ENCODE measurements at regions not wholly inside any gene's neighbourhood (a gene's known extent, or its start where the extent isn't known, plus 50 kb on each side); places are given as distances from the start of the nearest gene placed in this dataset.

DNA sequence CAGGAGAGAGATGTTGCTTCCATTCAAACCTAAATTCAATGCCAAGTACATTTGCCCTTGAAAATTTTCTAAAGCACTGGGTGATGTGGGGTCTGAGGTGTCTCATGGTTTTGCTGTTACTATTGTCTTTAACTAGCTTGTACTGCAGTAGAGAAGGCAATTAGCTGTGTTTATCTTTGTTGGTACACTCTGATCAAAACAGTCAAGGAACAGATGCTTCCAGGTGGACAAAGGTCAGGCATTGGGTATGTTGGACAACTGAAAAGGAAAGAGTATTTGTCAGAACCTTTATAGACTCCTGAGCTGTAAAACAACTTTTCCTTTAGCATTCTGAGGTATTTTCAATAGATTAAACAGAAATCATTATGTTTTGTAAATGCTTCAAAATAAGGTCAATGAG, 2228.7 kb upstream of the WWC1 start:
- Histone ChIP-seq H2BK120ac (ENCODE audit: low read depth, low read length) (no peak overlapping the region), H3K4me1 (ENCODE audit: control insufficient read depth, insufficient read depth, low read depth, low read length) (no peaks in the 10 kb centered on the region), H3K27ac (ENCODE audit: low read length, poor library complexity, severe bottlenecking) (no peak overlapping the region), H2AK5ac (ENCODE audit: low read length, severe bottlenecking) (no peak overlapping the region), H2BK12ac (ENCODE audit: low read length in 2 of 2) (no peak overlapping the region), H4K8ac (ENCODE audit: low read length) (no peak overlapping the region), H2AFZ (ENCODE audit: low read depth, low read length) (no peak overlapping the region), H2BK15ac (ENCODE audit: low read depth, poor library complexity, severe bottlenecking) (no peak overlapping the region), H4K91ac (ENCODE audit: low read length) (no peak overlapping the region), H3K14ac (ENCODE audit: low read length in 2 of 2) (no peak overlapping the region), H3K4ac (ENCODE audit: low read depth in 1 of 2, low read length in 2 of 2) (no peak overlapping the region), H3K27me3 (ENCODE audit: control insufficient read depth in 1 of 2, insufficient read depth in 1 of 2, low read length in 2 of 2) (no peaks in the 10 kb centered on the region), H3K79me1 (replicated peaks; ENCODE audit: low read length, poor library complexity, severe bottlenecking) (no peaks in the 10 kb centered on the region), H3K9me3 (ENCODE audit: control insufficient read depth, low read length) (no peaks in the 10 kb centered on the region), H3K4me3 (ENCODE audit: insufficient read depth in 1 of 2, low read depth in 1 of 2, low read length in 2 of 2) (no peak overlapping the region), H2BK5ac (ENCODE audit: low read depth, low read length, poor library complexity, severe bottlenecking) (no peak overlapping the region), H3K18ac (ENCODE audit: low read depth in 1 of 2, low read length in 2 of 2) (no peak overlapping the region), H3K36me3 (ENCODE audit: control insufficient read depth in 1 of 2, insufficient read depth in 2 of 2, low read depth in 1 of 2, low read length in 2 of 2) (no peaks in the 10 kb centered on the region), H3K23ac (ENCODE audit: low read length in 2 of 2) (no peak overlapping the region), H3K9ac (ENCODE audit: low read length) (no peak overlapping the region), H3K4me2 (ENCODE audit: low read length, poor library complexity, severe bottlenecking) (no peak overlapping the region)
- peak; percentile 12 for DNase-seq

- Histone ChIP-seq H2BK120ac (ENCODE audit: low read depth, low read length) (no peak overlapping the region), H3K9me3 (ENCODE audit: control insufficient read depth, low read length) (no peaks in the 10 kb centered on the region), H2BK5ac (ENCODE audit: low read depth, low read length, poor library complexity, severe bottlenecking) (no peak overlapping the region), H2AFZ (ENCODE audit: low read depth, low read length) (no peak overlapping the region), H3K9ac (ENCODE audit: low read length) (no peak overlapping the region), H2AK5ac (ENCODE audit: low read length, severe bottlenecking) (no peak overlapping the region), H3K4me3 (ENCODE audit: insufficient read depth in 1 of 2, low read depth in 1 of 2, low read length in 2 of 2) (no peak overlapping the region), H3K4me1 (ENCODE audit: control insufficient read depth, insufficient read depth, low read depth, low read length) (no peaks in the 10 kb centered on the region), H3K79me1 (replicated peaks; ENCODE audit: low read length, poor library complexity, severe bottlenecking) (no peaks in the 10 kb centered on the region), H2BK15ac (ENCODE audit: low read depth, poor library complexity, severe bottlenecking) (no peak overlapping the region), H3K4ac (ENCODE audit: low read depth in 1 of 2, low read length in 2 of 2) (no peak overlapping the region), H3K36me3 (ENCODE audit: control insufficient read depth in 1 of 2, insufficient read depth in 2 of 2, low read depth in 1 of 2, low read length in 2 of 2) (no peaks in the 10 kb centered on the region), H4K91ac (ENCODE audit: low read length) (no peak overlapping the region), H4K8ac (ENCODE audit: low read length) (no peak overlapping the region), H3K14ac (ENCODE audit: low read length in 2 of 2) (no peak overlapping the region), H3K27ac (ENCODE audit: low read length, poor library complexity, severe bottlenecking) (no peak overlapping the region), H3K23ac (ENCODE audit: low read length in 2 of 2) (no peak overlapping the region), H3K18ac (ENCODE audit: low read depth in 1 of 2, low read length in 2 of 2) (no peak overlapping the region), H2BK12ac (ENCODE audit: low read length in 2 of 2) (no peak overlapping the region), H3K27me3 (ENCODE audit: control insufficient read depth in 1 of 2, insufficient read depth in 1 of 2, low read length in 2 of 2) (no peaks in the 10 kb centered on the region), H3K4me2 (ENCODE audit: low read length, poor library complexity, severe bottlenecking) (no peak overlapping the region)
- 17% methylated on average over 1 of the region's 1 CpG for WGBS
- peak; percentile 25 for DNase-seq
Observed at GRCh38 chr5:166063261-166063660, 2228.2 kb upstream of the WWC1 start.

GRCh38 chr5:166068547-166069335, 2222.7 kb upstream of the WWC1 start:
- Histone ChIP-seq H3K9me3 (ENCODE audit: control insufficient read depth, low read length) (no peaks in the 10 kb centered on the region), H3K14ac (ENCODE audit: low read length in 2 of 2) (no peak overlapping the region), H3K79me1 (replicated peaks; ENCODE audit: low read length, poor library complexity, severe bottlenecking) (no peaks in the 10 kb centered on the region), H3K36me3 (ENCODE audit: control insufficient read depth in 1 of 2, insufficient read depth in 2 of 2, low read depth in 1 of 2, low read length in 2 of 2) (no peaks in the 10 kb centered on the region), H2BK120ac (ENCODE audit: low read depth, low read length) (no peak overlapping the region), H3K18ac (ENCODE audit: low read depth in 1 of 2, low read length in 2 of 2) (no peak overlapping the region), H4K8ac (ENCODE audit: low read length) (no peak overlapping the region), H2BK5ac (ENCODE audit: low read depth, low read length, poor library complexity, severe bottlenecking) (no peak overlapping the region), H2AFZ (ENCODE audit: low read depth, low read length) (no peak overlapping the region), H4K91ac (ENCODE audit: low read length) (no peak overlapping the region), H3K4ac (ENCODE audit: low read depth in 1 of 2, low read length in 2 of 2) (no peak overlapping the region), H2AK5ac (ENCODE audit: low read length, severe bottlenecking) (no peak overlapping the region), H3K9ac (ENCODE audit: low read length) (no peak overlapping the region), H3K27me3 (ENCODE audit: control insufficient read depth in 1 of 2, insufficient read depth in 1 of 2, low read length in 2 of 2) (no peaks in the 10 kb centered on the region), H3K23ac (ENCODE audit: low read length in 2 of 2) (no peak overlapping the region), H3K4me1 (ENCODE audit: control insufficient read depth, insufficient read depth, low read depth, low read length) (no peaks in the 10 kb centered on the region), H3K4me2 (ENCODE audit: low read length, poor library complexity, severe bottlenecking) (no peak overlapping the region), H3K27ac (ENCODE audit: low read length, poor library complexity, severe bottlenecking) (no peak overlapping the region), H3K4me3 (ENCODE audit: insufficient read depth in 1 of 2, low read depth in 1 of 2, low read length in 2 of 2) (no peak overlapping the region), H2BK12ac (ENCODE audit: low read length in 2 of 2) (no peak overlapping the region), H2BK15ac (ENCODE audit: low read depth, poor library complexity, severe bottlenecking) (no peak overlapping the region)
- peak; percentile 63 for DNase-seq
- 78% methylated on average over 6 of the region's 9 CpGs for WGBS

DNA sequence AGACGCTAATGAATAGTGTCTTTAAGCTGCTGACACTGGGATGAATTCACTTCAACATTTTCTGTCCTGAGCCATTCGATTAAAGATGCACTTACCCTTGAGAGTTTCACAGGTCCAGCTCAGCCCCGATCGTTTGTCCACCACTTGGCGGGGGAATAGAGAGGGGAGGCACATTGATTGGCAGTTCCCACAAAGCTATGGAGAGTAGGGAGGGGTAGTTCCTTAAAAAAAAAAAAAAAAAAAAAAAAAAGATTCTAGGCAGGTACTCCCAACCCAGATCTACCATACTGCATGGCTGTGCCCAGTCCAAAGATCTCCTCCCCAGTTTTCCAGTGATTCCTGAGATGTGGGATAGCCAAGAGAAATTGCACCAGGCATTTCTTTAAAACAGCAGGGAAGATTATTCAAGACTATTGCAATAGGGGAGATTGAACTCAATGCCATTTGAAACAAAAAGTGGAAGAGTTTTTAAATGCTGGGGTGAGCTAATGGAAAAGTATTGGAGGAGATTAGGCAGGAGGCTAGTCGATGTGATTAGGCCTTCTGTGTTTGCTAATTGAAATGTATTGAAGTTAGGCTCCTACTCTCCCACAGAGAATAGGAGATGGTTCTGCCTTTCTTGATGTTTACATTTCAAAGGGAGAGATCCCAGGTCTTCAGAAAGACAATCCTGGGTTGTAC, 2217.4 kb upstream of the WWC1 start:
- Histone ChIP-seq H3K4me1 (ENCODE audit: control insufficient read depth, insufficient read depth, low read depth, low read length) (no peaks in the 10 kb centered on the region), H2BK15ac (ENCODE audit: low read depth, poor library complexity, severe bottlenecking) (no peak overlapping the region), H2BK12ac (ENCODE audit: low read length in 2 of 2) (no peak overlapping the region), H4K8ac (ENCODE audit: low read length) (no peak overlapping the region), H2BK5ac (ENCODE audit: low read depth, low read length, poor library complexity, severe bottlenecking) (no peak overlapping the region), H3K79me1 (replicated peaks; ENCODE audit: low read length, poor library complexity, severe bottlenecking) (no peaks in the 10 kb centered on the region), H3K27ac (ENCODE audit: low read length, poor library complexity, severe bottlenecking) (no peak overlapping the region), H3K36me3 (ENCODE audit: control insufficient read depth in 1 of 2, insufficient read depth in 2 of 2, low read depth in 1 of 2, low read length in 2 of 2) (no peaks in the 10 kb centered on the region), H3K4me2 (ENCODE audit: low read length, poor library complexity, severe bottlenecking) (no peak overlapping the region), H2AK5ac (ENCODE audit: low read length, severe bottlenecking) (no peak overlapping the region), H4K91ac (ENCODE audit: low read length) (no peak overlapping the region), H2BK120ac (ENCODE audit: low read depth, low read length) (no peak overlapping the region), H2AFZ (ENCODE audit: low read depth, low read length) (no peak overlapping the region), H3K14ac (ENCODE audit: low read length in 2 of 2) (no peak overlapping the region), H3K9me3 (ENCODE audit: control insufficient read depth, low read length) (no peaks in the 10 kb centered on the region), H3K9ac (ENCODE audit: low read length) (no peak overlapping the region), H3K18ac (ENCODE audit: low read depth in 1 of 2, low read length in 2 of 2) (no peak overlapping the region), H3K4me3 (ENCODE audit: insufficient read depth in 1 of 2, low read depth in 1 of 2, low read length in 2 of 2) (no peak overlapping the region), H3K4ac (ENCODE audit: low read depth in 1 of 2, low read length in 2 of 2) (no peak overlapping the region), H3K23ac (ENCODE audit: low read length in 2 of 2) (no peak overlapping the region), H3K27me3 (ENCODE audit: control insufficient read depth in 1 of 2, insufficient read depth in 1 of 2, low read length in 2 of 2) (no peaks in the 10 kb centered on the region)
- DNase-seq = no peak
- WGBS = 44% methylated on average over 6 of the region's 6 CpGs
